Activated CD4-positive, CD25-positive, alpha-beta regulatory T cell (primary cell): ENCODE measurements at regions not wholly inside any gene's neighbourhood (a gene's known extent, or its start where the extent isn't known, plus 50 kb on each side); places are given as distances from the start of the nearest gene placed in this dataset.
"Not testable (repeated sequence)": the region's sequence is repeated elsewhere in the genome, so short reads cannot be mapped to it uniquely, and the experiment has no call there.

Source experiments
- DNase-seq, 4 experiments: peaks; one replicate each; lab custom pipeline; 2025; lab: John Stamatoyannopoulos, UW

GRCh38 chr14:106141242-106142220, 615.1 kb downstream of the TMEM121 start:
- DNase-seq = peak in 3 of 4 experiments; percentile 14 to 54 (median 21)

GRCh38 chr14:106145731-106146130, 619.3 kb downstream of the TMEM121 start:
- DNase-seq = not testable (repeated sequence)

GRCh38 chr14:106153362-106153955, 627.1 kb downstream of the TMEM121 start:
- peak; percentile 50 to 87 (median 68) for DNase-seq

- DNase-seq = no peak
These were observed 636.9 kb downstream of the TMEM121 start for GRCh38 chr14:106163316-106163715.

GRCh38 chr14:106163812-106164211, 637.4 kb downstream of the TMEM121 start:
- DNase-seq = not testable (repeated sequence)

GRCh38 chr14:106166232-106166631, 639.8 kb downstream of the TMEM121 start:
- DNase-seq = no peak

- no peak for DNase-seq
These were observed 640.3 kb downstream of the TMEM121 start for GRCh38 chr14:106166650-106167204.

GRCh38 chr14:106170163-106170658, 643.8 kb downstream of the TMEM121 start:
- DNase-seq = peak in 3 of 4 experiments; percentile 38 to 58 (median 49)

GRCh38 chr14:106174206-106174605, 647.8 kb downstream of the TMEM121 start:
- DNase-seq = peak in 3 of 4 experiments; percentile 11 to 34 (median 31)

DNA sequence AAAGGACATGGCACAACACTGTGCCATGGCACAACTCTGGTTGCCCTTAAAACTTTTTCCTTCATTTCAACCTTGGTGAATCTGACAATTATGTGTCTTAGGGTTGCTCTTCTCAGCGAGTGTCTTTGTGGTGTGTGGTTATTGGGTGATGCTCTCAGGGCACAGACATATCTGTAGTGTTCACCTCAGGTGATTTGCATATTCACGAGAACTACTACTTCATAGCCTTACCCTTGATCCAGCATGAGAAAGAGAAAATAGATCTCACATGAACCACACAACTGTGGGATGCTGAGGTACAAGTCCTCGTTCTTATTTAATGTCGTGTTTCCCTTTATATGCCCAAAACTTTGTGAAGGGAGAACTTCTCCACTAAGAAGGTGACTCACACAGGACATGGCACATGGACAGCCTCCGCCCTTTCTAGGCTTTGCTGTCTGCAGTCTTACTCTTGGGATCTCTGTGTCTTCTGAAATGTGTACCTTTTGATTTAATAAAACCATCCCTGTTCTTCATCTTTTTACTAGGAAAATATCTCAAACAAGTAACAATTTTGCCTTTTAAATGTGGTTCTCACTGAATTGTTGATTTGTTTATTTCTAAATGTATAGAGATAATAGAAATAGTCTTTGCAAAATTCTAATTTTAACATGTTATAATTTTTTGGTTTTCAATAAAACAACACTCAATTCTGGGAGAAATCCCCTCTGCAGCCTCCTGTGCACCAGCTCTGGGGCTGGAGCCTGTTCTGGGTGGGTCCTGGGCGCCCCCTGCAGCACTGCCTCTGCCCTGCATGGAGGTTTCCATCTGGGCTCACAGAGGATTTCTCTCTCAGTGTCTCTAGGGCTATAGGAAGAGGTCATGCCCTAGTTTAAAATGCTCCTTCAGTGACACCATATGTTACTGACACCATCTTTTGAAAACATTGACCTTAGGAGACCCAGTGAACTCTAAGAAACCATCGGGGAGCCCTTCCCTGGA, 651.2 kb downstream of the TMEM121 start:
- DNase-seq = not testable (repeated sequence)

DNA sequence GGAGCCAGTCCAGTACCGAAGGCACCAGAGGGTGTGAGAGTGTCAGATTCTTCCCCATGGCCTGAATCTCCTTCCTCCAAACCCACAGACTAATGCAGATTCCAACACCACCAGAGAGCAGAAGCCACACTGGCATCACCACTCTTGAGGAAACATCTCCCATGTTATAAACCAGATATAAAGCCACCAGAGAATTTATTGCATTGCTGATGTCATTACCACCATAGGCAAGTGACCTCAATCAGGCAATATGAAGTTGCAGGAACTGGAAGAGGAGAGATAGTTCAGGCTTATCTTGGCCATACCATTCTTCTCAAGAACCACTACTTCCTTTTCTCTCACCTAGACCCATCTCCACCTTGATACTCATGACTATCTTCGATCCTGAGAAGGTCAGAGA, 653.4 kb downstream of the TMEM121 start:
- no peak for DNase-seq

DNA sequence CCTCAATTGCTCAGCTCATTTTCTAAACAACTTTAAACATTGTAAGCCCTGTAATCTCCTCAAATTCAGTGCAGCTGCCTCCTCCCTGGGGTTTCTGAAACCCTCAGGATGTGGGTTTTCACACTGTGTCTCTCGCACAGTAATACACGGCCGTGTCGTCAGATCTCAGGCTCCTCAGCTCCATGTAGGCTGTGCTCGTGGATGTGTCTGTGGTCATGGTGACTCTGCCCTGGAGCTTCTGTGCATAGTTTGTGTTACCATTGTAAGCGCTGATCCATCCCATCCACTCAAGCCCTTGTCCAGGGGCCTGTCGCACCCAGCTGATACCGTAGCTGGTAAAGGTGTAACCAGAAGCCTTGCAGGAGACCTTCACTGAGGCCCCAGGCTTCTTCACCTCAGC, 658.4 kb downstream of the TMEM121 start:
- DNase-seq = peak in 2 of 4 experiments; percentile 13 to 14

DNA sequence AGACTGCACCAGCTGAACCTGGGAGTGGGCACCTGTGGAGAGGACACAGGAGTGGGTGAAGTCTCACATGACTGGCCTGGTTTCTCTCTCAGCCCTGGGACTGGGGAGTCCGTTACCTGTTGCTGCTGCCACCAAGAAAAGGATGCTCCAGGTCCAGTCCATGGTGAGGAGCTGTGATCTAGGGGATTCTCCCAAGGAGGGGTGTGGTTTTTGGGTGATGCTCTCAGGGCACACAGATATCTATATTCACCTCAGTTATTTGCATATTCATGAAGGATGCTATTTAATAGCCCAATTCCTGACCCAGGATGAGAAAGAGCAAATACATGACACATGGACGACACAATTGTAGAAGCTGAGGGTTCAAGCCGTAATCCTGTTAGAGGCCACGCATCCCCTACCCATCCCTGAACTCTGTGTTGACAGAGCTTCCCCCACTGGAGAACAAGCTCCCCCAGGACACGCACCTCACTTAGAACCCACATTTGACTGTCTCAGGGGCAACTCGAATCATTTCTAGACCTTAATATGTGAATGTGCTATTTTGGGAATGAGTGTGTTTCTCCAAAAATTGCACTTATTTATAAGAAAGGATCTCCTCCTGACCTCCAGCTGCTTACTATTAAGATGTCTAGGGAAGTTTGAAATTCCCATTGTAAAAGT, 658.9 kb downstream of the TMEM121 start:
- not testable (repeated sequence) for DNase-seq

DNA sequence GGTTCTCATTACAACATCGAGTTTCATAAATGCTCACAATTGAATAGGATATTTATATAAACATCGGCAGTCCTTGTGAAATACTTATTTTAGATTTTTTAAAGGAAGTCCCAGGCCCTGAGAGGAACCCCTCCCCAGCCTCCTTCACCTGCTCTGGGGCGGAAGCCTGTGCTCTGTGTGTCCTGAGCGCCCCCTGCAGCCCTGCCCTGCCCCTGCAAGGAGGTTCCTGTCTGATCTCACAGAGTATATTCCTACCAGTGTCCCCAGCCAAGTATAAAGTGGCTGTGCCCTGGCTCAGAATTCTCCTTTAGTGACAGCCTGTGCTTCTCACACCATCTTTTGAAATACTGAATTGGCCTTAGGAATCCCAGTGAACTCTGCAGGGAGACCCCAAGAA, 659.5 kb downstream of the TMEM121 start:
- peak in 3 of 4 experiments; percentile 41 to 60 (median 49) for DNase-seq

DNA sequence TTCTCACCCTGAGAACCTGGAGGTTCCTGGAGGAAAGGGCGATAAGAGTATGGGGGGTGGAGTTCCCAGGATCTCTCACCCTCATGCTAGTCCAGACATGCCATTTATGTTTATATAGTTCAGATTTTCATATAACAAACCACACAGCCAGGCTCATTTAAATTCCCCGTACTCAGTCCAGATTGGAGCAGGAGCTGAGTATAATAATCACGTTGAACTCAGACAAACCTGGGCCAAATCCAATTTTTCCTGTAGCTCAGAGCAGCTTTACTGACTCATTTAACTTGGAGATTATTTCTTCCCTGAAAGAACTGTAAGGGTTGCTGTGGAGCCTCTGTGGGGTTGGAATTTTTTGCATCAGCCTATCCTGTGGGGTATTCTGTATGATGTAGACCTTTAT, 660.8 kb downstream of the TMEM121 start:
- DNase-seq = no peak

DNA sequence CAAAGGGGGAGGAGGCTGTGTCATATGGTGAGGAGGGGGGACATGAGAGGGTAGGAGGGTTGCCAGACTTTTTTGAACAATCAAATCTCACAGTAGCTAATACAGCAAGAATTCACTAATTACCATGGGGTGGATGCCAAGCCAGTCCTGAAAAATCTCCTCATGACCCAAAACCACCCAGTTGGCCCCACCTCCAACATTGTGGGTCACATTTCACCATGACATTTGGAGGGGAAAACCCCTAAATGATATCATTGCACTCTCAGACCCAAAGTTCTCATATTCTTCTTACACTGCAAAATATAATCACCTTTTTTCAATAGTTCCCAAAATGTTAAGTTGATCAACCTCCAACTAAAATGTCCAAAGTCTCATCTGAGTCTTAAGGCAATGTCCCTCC, 666.3 kb downstream of the TMEM121 start:
- not testable (repeated sequence) for DNase-seq

- DNase-seq = peak; percentile 19 to 50 (median 42)
These were observed 670.1 kb downstream of the TMEM121 start for GRCh38 chr14:106196459-106196858.

GRCh38 chr14:106197264-106197663, 670.9 kb downstream of the TMEM121 start:
- not testable (repeated sequence) for DNase-seq

GRCh38 chr14:106199097-106199496, 672.7 kb downstream of the TMEM121 start:
- DNase-seq = no peak

GRCh38 chr14:106200541-106201315, 674.3 kb downstream of the TMEM121 start:
- no peak for DNase-seq
